Neural progenitor cell (in vitro differentiated cells): ENCODE measurements at regions not wholly inside any gene's neighbourhood (a gene's known extent, or its start where the extent isn't known, plus 50 kb on each side); places are given as distances from the start of the nearest gene placed in this dataset.

ENCODE experiments used
- CTCF ChIP-seq: fragments of 200-600 bp; sonication (generic); IDR thresholded peaks from 2 replicates; pipeline ENCODE4 v1.5.1; 2017; ENCODE audit warnings: antibody characterized with exemption, mild to moderate bottlenecking
- EZH2 ChIP-seq: fragments of 200-600 bp; sonication (generic); IDR thresholded peaks from 2 replicates; pipeline ENCODE4 v1.6.1; 2017; ENCODE audit warnings: antibody characterized with exemption, mild to moderate bottlenecking, moderate library complexity

GRCh38 chr12:91993287-91994017 lies 152.2 kb downstream of the BTG1 start:
- TF ChIP-seq CTCF = no peak
- no peak for TF ChIP-seq EZH2
